Neural progenitor cell (in vitro differentiated cells): ENCODE measurements at regions not wholly inside any gene's neighbourhood (a gene's known extent, or its start where the extent isn't known, plus 50 kb on each side); places are given as distances from the start of the nearest gene placed in this dataset.

Experiments used
- CTCF ChIP-seq: fragments of 200-600 bp; sonication (generic); IDR thresholded peaks from 2 replicates; pipeline ENCODE4 v1.5.1; 2017; ENCODE audit warnings: antibody characterized with exemption, mild to moderate bottlenecking
- EZH2 ChIP-seq: fragments of 200-600 bp; sonication (generic); IDR thresholded peaks from 2 replicates; pipeline ENCODE4 v1.6.1; 2017; ENCODE audit warnings: antibody characterized with exemption, mild to moderate bottlenecking, moderate library complexity
- EZH2phosphoT487 ChIP-seq: fragments of 200-600 bp; sonication (generic); IDR thresholded peaks from 2 replicates; pipeline ENCODE4 v1.6.1; 2017; ENCODE audit warnings: antibody characterized with exemption

- TF ChIP-seq EZH2 (no peak), CTCF (no peak), EZH2phosphoT487 (no peak)
Measured at GRCh38 chr6:147991961-147992360, 350.7 kb upstream of the SASH1 start.
